ENCODE measurements at regions not wholly inside any gene's neighbourhood (a gene's known extent, or its start where the extent isn't known, plus 50 kb on each side); places are given as distances from the start of the nearest gene placed in this dataset.

DNA sequence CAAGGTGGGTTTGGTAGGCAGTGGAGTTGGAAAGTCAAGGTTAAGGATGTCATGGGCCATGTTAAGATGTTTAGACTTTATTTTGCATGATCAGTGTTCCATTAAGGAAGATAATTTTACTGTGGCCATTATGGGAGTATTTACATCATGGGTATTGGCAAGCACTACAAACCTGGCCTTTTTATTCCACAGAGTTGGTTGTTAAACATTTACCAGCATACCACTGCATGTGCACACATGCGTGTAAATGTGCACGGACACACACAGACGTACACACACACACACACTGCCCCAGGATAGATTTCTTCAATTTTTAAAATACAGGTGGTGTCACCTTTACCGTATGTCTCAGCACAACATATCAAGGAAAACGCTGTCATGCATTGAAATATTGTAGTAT is 51.4 kb upstream of the ITGA6 start:
- ATAC-seq (ENCODE audit: low FRiP score) (no peak), DNase-seq (ENCODE audit: low spot score) (no peak)
- TF ChIP-seq CTCF (IDR thresholded peaks at IDR 0.05) = no peak

DNA sequence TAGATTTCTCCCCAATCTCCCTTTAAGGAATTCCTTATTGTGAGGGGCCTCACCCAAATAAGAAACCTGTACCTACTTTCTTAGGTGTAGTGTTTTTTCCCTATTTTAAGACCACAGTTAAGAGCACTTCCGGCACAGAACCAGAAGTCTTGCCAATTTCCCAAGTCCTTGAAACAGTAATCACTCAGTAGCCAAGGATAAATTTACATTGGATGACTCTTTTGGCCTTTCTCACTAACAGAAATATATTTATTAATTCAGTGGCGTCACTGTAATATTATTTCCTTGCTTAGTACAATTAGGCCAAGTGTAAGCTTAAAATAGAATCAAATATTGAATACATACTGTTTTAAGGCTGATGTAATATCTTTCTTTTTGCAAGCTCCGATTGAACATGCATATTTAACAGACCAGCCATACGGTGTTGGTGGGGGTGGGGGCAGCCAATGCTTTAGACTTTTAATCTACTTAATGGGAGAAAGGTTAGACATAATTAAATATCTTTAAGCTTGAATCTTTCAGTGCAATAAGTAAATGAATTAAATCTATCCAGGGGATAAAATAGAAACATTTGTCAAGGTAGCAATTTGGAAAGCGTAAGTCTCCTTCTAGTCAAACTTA is 50.8 kb upstream of the ITGA6 start:
- no peak for DNase-seq (ENCODE audit: low spot score)
- TF ChIP-seq CTCF (IDR thresholded peaks at IDR 0.05) = no peak
- ATAC-seq (ENCODE audit: low FRiP score) = no peak

DNA sequence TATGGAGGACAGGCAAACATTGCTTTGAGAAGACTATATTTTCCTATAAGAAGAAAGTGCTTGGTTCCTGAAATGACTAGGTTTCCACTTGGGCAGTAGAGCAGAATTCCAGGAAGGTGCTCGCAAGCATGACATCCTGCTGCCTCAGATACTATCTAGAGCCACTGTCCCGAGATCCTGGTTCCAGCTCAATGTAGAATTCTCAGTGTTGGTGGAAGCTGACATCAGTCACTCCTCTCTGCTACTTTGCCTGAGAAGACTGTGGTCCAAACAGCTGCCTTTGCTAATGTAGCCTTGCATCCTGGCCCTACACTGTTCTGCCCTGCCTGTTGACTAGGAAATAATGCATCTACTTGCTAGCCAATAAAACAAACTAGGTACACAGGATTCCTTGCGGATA is 50.0 kb upstream of the ITGA6 start:
- no peak for ATAC-seq (ENCODE audit: low FRiP score)
- TF ChIP-seq CTCF (IDR thresholded peaks at IDR 0.05) = no peak
- no peak for DNase-seq (ENCODE audit: low spot score)

Measured in omental fat pad (tissue), 3 donors.